Fibroblast of villous mesenchyme (primary cell): ENCODE measurements at regions not wholly inside any gene's neighbourhood (a gene's known extent, or its start where the extent isn't known, plus 50 kb on each side); places are given as distances from the start of the nearest gene placed in this dataset.

Experiments used
- DNase-seq: peaks from one replicate; pipeline ENCODE4 v3.0.0-alpha.2; 2010; ENCODE audit warnings: low read depth
- H3K4me3 ChIP-seq: 2 replicates; pipeline ENCODE4 v1.5.1; 2011; ENCODE audit warnings: low read depth, mild to moderate bottlenecking, low read length
- TF ChIP-seq, protein P1 (sequence below): IDR thresholded peaks from 2 replicates; pipeline ENCODE4 v1.5.1; 2012; ENCODE audit warnings: low read depth, mild to moderate bottlenecking, low read length; ENCODE audit not compliant: insufficient read depth

DNA sequence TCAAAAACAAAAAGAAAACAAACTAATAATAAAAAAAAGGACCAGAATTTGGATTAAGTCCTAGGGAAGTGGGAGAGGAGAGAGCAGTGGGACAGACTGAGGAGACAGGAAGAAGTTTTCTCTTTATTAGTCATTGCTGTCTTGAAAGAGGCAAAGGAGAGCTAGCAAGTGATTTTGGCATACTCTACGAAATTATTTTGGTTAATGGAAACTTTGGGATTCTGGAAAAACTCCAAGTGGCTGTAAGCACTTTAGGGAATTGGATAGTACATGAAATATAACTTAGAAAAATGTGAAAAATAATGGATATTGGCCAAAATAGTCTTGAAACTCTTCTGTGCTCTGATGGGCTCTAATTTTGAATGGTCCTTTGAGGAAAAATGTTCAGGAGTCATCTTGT, 1641.8 kb upstream of the WWC1 start:
- no peak for DNase-seq
- TF ChIP-seq, protein P1, sequence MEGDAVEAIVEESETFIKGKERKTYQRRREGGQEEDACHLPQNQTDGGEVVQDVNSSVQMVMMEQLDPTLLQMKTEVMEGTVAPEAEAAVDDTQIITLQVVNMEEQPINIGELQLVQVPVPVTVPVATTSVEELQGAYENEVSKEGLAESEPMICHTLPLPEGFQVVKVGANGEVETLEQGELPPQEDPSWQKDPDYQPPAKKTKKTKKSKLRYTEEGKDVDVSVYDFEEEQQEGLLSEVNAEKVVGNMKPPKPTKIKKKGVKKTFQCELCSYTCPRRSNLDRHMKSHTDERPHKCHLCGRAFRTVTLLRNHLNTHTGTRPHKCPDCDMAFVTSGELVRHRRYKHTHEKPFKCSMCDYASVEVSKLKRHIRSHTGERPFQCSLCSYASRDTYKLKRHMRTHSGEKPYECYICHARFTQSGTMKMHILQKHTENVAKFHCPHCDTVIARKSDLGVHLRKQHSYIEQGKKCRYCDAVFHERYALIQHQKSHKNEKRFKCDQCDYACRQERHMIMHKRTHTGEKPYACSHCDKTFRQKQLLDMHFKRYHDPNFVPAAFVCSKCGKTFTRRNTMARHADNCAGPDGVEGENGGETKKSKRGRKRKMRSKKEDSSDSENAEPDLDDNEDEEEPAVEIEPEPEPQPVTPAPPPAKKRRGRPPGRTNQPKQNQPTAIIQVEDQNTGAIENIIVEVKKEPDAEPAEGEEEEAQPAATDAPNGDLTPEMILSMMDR, result no peak
- H3K4me3 ChIP-seq, result no peak overlapping the region

- no peak for DNase-seq
- TF ChIP-seq, protein P1, result no peak
- H3K4me3 ChIP-seq, result no peak overlapping the region
These were observed 1640.2 kb upstream of the WWC1 start for GRCh38 chr5:166651234-166651633.

GRCh38 chr5:166671811-166672210, 1619.6 kb upstream of the WWC1 start:
- DNase-seq, result peak; percentile 10
- H3K4me3 ChIP-seq, result no peak overlapping the region
- TF ChIP-seq, protein P1, result no peak

DNA sequence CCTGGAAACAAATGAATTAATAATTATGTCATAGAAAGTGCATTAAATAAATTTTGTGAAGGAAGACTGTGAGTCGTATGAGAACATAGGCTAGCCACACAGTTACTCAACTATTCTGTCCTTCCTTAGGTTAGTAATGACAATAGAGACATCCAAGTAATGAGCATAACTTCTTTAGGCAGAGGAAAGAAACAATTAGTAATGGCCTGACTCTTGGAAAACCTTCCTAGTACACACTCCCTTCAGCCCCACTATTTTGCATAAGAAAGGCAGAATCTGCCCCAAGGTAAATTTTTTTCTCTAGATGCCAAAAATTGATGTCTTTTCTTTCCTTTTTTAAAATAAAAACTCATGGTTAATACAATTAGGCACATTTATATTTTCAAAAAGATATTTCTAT, 1619.0 kb upstream of the WWC1 start:
- no peak for DNase-seq
- no peak overlapping the region for H3K4me3 ChIP-seq
- TF ChIP-seq, protein P1, result no peak

DNA sequence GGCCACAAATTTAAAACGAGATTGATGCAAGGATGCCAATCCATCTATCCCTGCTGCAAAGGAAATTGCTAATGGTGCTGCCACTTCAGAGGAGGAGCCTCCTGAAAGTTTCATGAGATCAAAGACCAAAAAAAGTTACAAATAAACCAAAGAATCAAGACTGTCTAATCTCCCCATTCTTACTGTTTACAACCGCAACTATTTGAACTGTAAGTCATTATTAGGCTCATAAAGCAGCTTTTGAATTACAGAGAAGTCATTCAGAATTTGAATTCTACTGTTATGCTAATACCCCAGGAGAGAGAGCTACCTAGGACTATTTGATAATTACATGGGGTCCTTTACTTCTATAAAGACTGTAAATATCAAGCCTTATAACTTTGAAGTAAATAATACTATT, 1613.6 kb upstream of the WWC1 start:
- no peak for DNase-seq
- TF ChIP-seq, protein P1, result no peak
- no peak overlapping the region for H3K4me3 ChIP-seq

GRCh38 chr5:166679331-166679730, 1612.1 kb upstream of the WWC1 start:
- no peak for DNase-seq
- TF ChIP-seq, protein P1, result no peak

GRCh38 chr5:166695326-166695725, 1596.1 kb upstream of the WWC1 start:
- DNase-seq, result no peak
- TF ChIP-seq, protein P1, result no peak
- H3K4me3 ChIP-seq, result no peak overlapping the region

More at GRCh38 chr5:166679331-166679730, 1612.1 kb upstream of the WWC1 start:
- no peak overlapping the region for H3K4me3 ChIP-seq
